H1 (cell line): ENCODE measurements at regions not wholly inside any gene's neighbourhood (a gene's known extent, or its start where the extent isn't known, plus 50 kb on each side); places are given as distances from the start of the nearest gene placed in this dataset.
A peak's percentile ranks its signal among the peaks of the same experiment; 100 is the strongest.

Experiments
- CTCF ChIA-PET: fragments of 300-600 bp; sonication (Branson Sonifier 250); formaldehyde crosslinking; loops from one replicate; lab custom pipeline; 2021; ENCODE audit not compliant: partially characterized antibody; lab: Charles Lee
- POLR2A ChIA-PET: fragments of 300-600 bp; sonication (Branson Sonifier 250); formaldehyde crosslinking; loops from one replicate; lab custom pipeline; 2021; ENCODE audit warnings: inconsistent platforms; ENCODE audit not compliant: partially characterized antibody; lab: Charles Lee
- DNase-seq, 2 experiments: peaks; one replicate each; pipeline versions ENCODE4 v3.0.0 to v3.0.0-alpha.2; 2010 to 2022; ENCODE audit warnings: low spot score in 2 of 2, low read depth in 1 of 2, mixed read lengths in 1 of 2
- FAIRE-seq: peaks from 2 replicates; lab custom pipeline; 2011; peaks lifted over from hg19 to GRCh38; lab: Jason Lieb, UNC
- H2AFZ ChIP-seq: 2 replicates; pipeline ENCODE4 v1.8.1; 2012; ENCODE audit warnings: low read length, inconsistent platforms
- H2AK5ac ChIP-seq: 2 replicates; pipeline ENCODE4 v1.6.1; 2013; ENCODE audit warnings: low read depth, low read length
- H2BK120ac ChIP-seq: replicated peaks from 2 replicates; pipeline ENCODE3; 2013; ENCODE audit warnings: low read depth, low read length, inconsistent platforms
- H2BK12ac ChIP-seq: 2 replicates; pipeline ENCODE4 v1.6.1; 2013; ENCODE audit warnings: low read depth, low read length
- H2BK15ac ChIP-seq: 2 replicates; pipeline ENCODE4 v1.6.1; 2013; ENCODE audit warnings: low read length
- H2BK20ac ChIP-seq: 2 replicates; pipeline ENCODE4 v1.6.1; 2013; ENCODE audit warnings: low read length
- H2BK5ac ChIP-seq: 2 replicates; pipeline ENCODE4 v1.6.1; 2013; ENCODE audit warnings: low read depth, low read length
- H3K14ac ChIP-seq: 2 replicates; pipeline ENCODE4 v1.6.1; 2013; ENCODE audit warnings: inconsistent platforms; ENCODE audit not compliant: insufficient read length
- H3K18ac ChIP-seq: 2 replicates; pipeline ENCODE4 v1.6.1; 2013; ENCODE audit warnings: low read length; ENCODE audit errors: extremely low read depth
- H3K23ac ChIP-seq: 2 replicates; pipeline ENCODE4 v1.6.1; 2013; ENCODE audit warnings: inconsistent platforms; ENCODE audit not compliant: insufficient read length
- H3K23me2 ChIP-seq: 2 replicates; pipeline ENCODE4 v1.6.1; 2013; ENCODE audit warnings: low read depth, low read length
- H3K27ac ChIP-seq: 2 replicates; pipeline ENCODE4 v1.6.1; 2011; ENCODE audit warnings: low read depth, low read length, inconsistent platforms
- H3K27me3 ChIP-seq, 4 experiments: replicated peaks in 1 of 4; 1 replicate in 1 of 4; 2 replicates in 3 of 4; pipeline versions ENCODE4 v1.6.1 to v1.8.1; 2011 to 2013; ENCODE audit warnings: low read length in 3 of 4, mild to moderate bottlenecking in 3 of 4, inconsistent platforms in 2 of 4, mixed read lengths in 2 of 4, moderate library complexity in 1 of 4; ENCODE audit not compliant: control insufficient read depth in 3 of 4, insufficient read depth in 3 of 4; ENCODE audit errors: extremely low read depth in 1 of 4
- H3K36me3 ChIP-seq, 4 experiments: 2 replicates each; pipeline versions ENCODE4 v1.6.1 to v1.8.1; 2011 to 2013; ENCODE audit warnings: mild to moderate bottlenecking in 4 of 4, low read length in 3 of 4, moderate library complexity in 2 of 4, control low read depth in 1 of 4, inconsistent platforms in 1 of 4; ENCODE audit not compliant: insufficient read depth in 4 of 4, control insufficient read depth in 2 of 4
- H3K4ac ChIP-seq: replicated peaks from 2 replicates; pipeline ENCODE3; 2013; ENCODE audit warnings: low read length, low read depth, mixed read lengths, inconsistent platforms; ENCODE audit not compliant: insufficient read length
- H3K4me1 ChIP-seq, 4 experiments: replicated peaks in 1 of 4; 1 replicate in 1 of 4; 2 replicates in 3 of 4; pipeline versions ENCODE4 v1.6.1 to v1.8.1; 2011 to 2013; ENCODE audit warnings: low read length in 3 of 4, inconsistent platforms in 2 of 4, mixed read lengths in 1 of 4; ENCODE audit not compliant: insufficient read depth in 4 of 4, control insufficient read depth in 3 of 4
- H3K4me2 ChIP-seq, 2 experiments: 2 replicates each; pipeline versions ENCODE4 v1.6.1 to v1.8.1; 2011 to 2013; ENCODE audit warnings: low read depth in 2 of 2, low read length in 2 of 2, control low read depth in 1 of 2, inconsistent platforms in 1 of 2, mild to moderate bottlenecking in 1 of 2; ENCODE audit not compliant: insufficient read depth in 1 of 2
- H3K4me3 ChIP-seq, 4 experiments: fragments of 200-600, 300-600 bp in 1 of 4; sonication (generic), shearing (Covaris generic), sonication (Bioruptor Twin) in 1 of 4; 2 replicates each; pipeline versions ENCODE4 v1.5.1 to v1.8.1; 2011 to 2016; ENCODE audit warnings: low read length in 4 of 4, low read depth in 3 of 4, control low read depth in 2 of 4, inconsistent platforms in 2 of 4, mild to moderate bottlenecking in 2 of 4, mixed read lengths in 1 of 4, moderate library complexity in 1 of 4; ENCODE audit not compliant: insufficient read depth in 2 of 4; ENCODE audit errors: extremely low read depth in 1 of 4
- H3K56ac ChIP-seq: replicated peaks from 2 replicates; pipeline ENCODE3; 2013; ENCODE audit warnings: low read depth, mild to moderate bottlenecking, mixed read lengths, low read length, inconsistent platforms; ENCODE audit not compliant: insufficient read length
- H3K79me1 ChIP-seq: 2 replicates; pipeline ENCODE4 v1.6.1; 2013; ENCODE audit warnings: low read depth, low read length, control low read depth
- H3K79me2 ChIP-seq, 2 experiments: 2 replicates each; pipeline versions ENCODE4 v1.6.1 to v1.8.1; 2012 to 2013; ENCODE audit warnings: low read length in 2 of 2, mild to moderate bottlenecking in 2 of 2, inconsistent platforms in 1 of 2; ENCODE audit not compliant: insufficient read depth in 2 of 2, control insufficient read depth in 1 of 2
- H3K9ac ChIP-seq, 4 experiments: replicated peaks in 1 of 4; 1 replicate in 1 of 4; 2 replicates in 3 of 4; pipeline versions ENCODE4 v1.6.1 to v1.8.1; 2011 to 2013; ENCODE audit warnings: low read depth in 3 of 4, low read length in 3 of 4, control low read depth in 2 of 4, mild to moderate bottlenecking in 2 of 4, moderate library complexity in 2 of 4, inconsistent platforms in 1 of 4; ENCODE audit errors: extremely low read depth in 1 of 4
- H3K9me3 ChIP-seq, 2 experiments: 2 replicates each; pipeline versions ENCODE4 v1.6.1 to v1.8.1; 2012 to 2013; ENCODE audit warnings: mild to moderate bottlenecking in 2 of 2, moderate library complexity in 2 of 2, control low read depth in 1 of 2, inconsistent platforms in 1 of 2, low read depth in 1 of 2, low read length in 1 of 2, mixed read lengths in 1 of 2; ENCODE audit not compliant: insufficient read depth in 2 of 2
- H4K20me1 ChIP-seq, 2 experiments: replicated peaks in 1 of 2; 2 replicates each; pipeline versions ENCODE3 to v1.8.1; 2011 to 2013; ENCODE audit warnings: inconsistent platforms in 2 of 2, low read length in 2 of 2, mild to moderate bottlenecking in 1 of 2; ENCODE audit not compliant: insufficient read depth in 2 of 2, control insufficient read depth in 1 of 2
- H4K5ac ChIP-seq: 2 replicates; pipeline ENCODE4 v1.6.1; 2013; ENCODE audit warnings: low read length, low read depth, mixed read lengths, inconsistent platforms; ENCODE audit not compliant: insufficient read length
- H4K8ac ChIP-seq: 2 replicates; pipeline ENCODE4 v1.8.0; 2013; ENCODE audit warnings: mild to moderate bottlenecking, moderate library complexity, low read length, inconsistent platforms; ENCODE audit not compliant: insufficient read depth; ENCODE audit errors: extremely low read depth
- H4K91ac ChIP-seq: replicated peaks from 2 replicates; pipeline ENCODE3; 2013; ENCODE audit warnings: low read length, mixed read lengths, inconsistent platforms; ENCODE audit not compliant: insufficient read length
- NRF1 ChIP-seq: IDR thresholded peaks from 2 replicates; pipeline ENCODE4 v1.6.1; 2011; ENCODE audit warnings: mild to moderate bottlenecking, low read depth, low read length, improper control_type of control experiment
- RNF2 ChIP-seq: fragments of 200-900, 300-1000 bp; sonication (generic); IDR thresholded peaks from 2 replicates; pipeline ENCODE4 v1.7.1; 2016; ENCODE audit warnings: borderline replicate concordance, low read depth, mild to moderate bottlenecking, antibody characterized with exemption, low read length; ENCODE audit not compliant: poor library complexity, severe bottlenecking; ENCODE audit errors: missing control alignments
- WGBS, 2 experiments: shearing (Covaris generic) in 1 of 2; methylation state at CpG; one replicate each; pipeline versions ENCODE4 v1.1.6 to v1.1.7; 2013 to 2015; ENCODE audit warnings: low lambda C conversion rate in 2 of 2, mixed read lengths in 2 of 2, inconsistent platforms in 1 of 2, low coverage in 1 of 2, missing lambda C conversion rate in 1 of 2; ENCODE audit not compliant: insufficient replicate concordance in 2 of 2, insufficient coverage in 1 of 2, insufficient read length in 1 of 2; ENCODE audit errors: extremely low coverage in 1 of 2, missing lambda C conversion rate in 1 of 2; 5-methylcytosine and 5-hydroxymethylcytosine counted together

DNA sequence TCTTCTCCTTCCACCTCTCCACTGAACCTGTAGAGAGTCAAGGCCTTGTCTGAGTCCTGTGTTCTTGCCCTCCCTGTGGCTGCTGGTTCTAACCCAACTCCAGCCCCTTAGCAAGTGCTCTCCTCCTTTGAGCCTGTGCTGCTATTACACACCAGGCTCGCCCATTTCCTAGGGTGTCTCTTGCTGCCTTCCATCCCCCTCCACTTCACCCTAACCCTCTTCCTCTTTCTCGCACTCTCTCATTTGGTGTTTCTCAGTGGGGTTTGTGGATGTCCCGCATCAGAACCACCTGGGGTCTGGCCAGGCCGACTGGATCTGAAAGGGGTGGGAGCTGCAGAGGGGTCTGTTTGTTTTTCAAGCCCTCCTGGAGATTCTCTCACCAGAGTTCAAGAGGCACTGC, 156.7 kb downstream of the SPRY1 start:
- Histone ChIP-seq H4K91ac (no peak overlapping the region), H2BK12ac (peak overlapping the region; percentile 32; the same call in 1 of the 2 replicates), H2AK5ac (0 out of 2 replicates have a peak overlapping the region, but pooled peaks have one; percentile 43), H2BK15ac (no peak overlapping the region), H2BK5ac (no peak overlapping the region), H4K8ac (no peak overlapping the region), H3K23me2 (no peaks in the 10 kb centered on the region), H3K27me3 (no peaks in the 10 kb centered on the region), H4K5ac (no peak overlapping the region), H3K4me3 (no peak overlapping the region), H3K9me3 (no peaks in the 10 kb centered on the region), H3K9ac (no peak overlapping the region), H3K4me2 (no peak overlapping the region), H2AFZ (no peak overlapping the region), H3K23ac (no peak overlapping the region), H2BK20ac (0 out of 2 replicates have a peak overlapping the region, but pooled peaks have one; percentile 25), H3K27ac (no peak overlapping the region), H3K36me3 (no peaks in the 10 kb centered on the region), H3K79me2 (no peaks in the 10 kb centered on the region), H3K18ac (no peak overlapping the region; the same call in 1 of the 2 replicates), H3K79me1 (no peaks in the 10 kb centered on the region), H3K56ac (no peak overlapping the region), H2BK120ac (no peak overlapping the region), H3K14ac (no peak overlapping the region), H4K20me1 (no peaks in the 10 kb centered on the region), H3K4me1 (peaks cover 4 to 12% (median 5%) of the 10 kb centered on the region in 4 experiments; a peak in 5 of 7 replicates), H3K4ac (no peak overlapping the region)
- DNase-seq (no peak), FAIRE-seq (no peak)
- POLR2A ChIA-PET, result no interaction called here
- 72% methylated on average over 4 of the region's 4 CpGs; no CpG with 5 or more reads in 1 of the 2 experiments for WGBS, 2 experiments
- CTCF ChIA-PET, result interaction anchor here (0.6 to 3.8 kb wide), 4 partner anchors 11 to 310 kb away, joined by 3 to 28 read pairs (median 4); no protein-coding TSS in a partner anchor
- no peak for TF ChIP-seq RNF2
- TF ChIP-seq NRF1, result no peak
